Retinal pigment epithelial cell (primary cell): ENCODE measurements at regions not wholly inside any gene's neighbourhood (a gene's known extent, or its start where the extent isn't known, plus 50 kb on each side); places are given as distances from the start of the nearest gene placed in this dataset.

Experiments used
- DNase-seq: peaks from one replicate; pipeline ENCODE4 v3.0.0-alpha.2; 2010; ENCODE audit warnings: low read depth
- H3K4me3 ChIP-seq: 2 replicates; pipeline ENCODE4 v1.5.1; 2011; ENCODE audit warnings: mild to moderate bottlenecking, low read length, control low read depth, moderate library complexity
- CTCF ChIP-seq: conservative IDR thresholded peaks from 2 replicates; pipeline ENCODE4 v1.5.1; 2011; ENCODE audit warnings: low read depth, low read length, control low read depth, inconsistent platforms

- no peak overlapping the region for H3K4me3 ChIP-seq
- no peak for DNase-seq
- no peak for TF ChIP-seq CTCF
Observed at GRCh38 chr6:22059946-22060345, 236.9 kb downstream of the PRL start.

DNA sequence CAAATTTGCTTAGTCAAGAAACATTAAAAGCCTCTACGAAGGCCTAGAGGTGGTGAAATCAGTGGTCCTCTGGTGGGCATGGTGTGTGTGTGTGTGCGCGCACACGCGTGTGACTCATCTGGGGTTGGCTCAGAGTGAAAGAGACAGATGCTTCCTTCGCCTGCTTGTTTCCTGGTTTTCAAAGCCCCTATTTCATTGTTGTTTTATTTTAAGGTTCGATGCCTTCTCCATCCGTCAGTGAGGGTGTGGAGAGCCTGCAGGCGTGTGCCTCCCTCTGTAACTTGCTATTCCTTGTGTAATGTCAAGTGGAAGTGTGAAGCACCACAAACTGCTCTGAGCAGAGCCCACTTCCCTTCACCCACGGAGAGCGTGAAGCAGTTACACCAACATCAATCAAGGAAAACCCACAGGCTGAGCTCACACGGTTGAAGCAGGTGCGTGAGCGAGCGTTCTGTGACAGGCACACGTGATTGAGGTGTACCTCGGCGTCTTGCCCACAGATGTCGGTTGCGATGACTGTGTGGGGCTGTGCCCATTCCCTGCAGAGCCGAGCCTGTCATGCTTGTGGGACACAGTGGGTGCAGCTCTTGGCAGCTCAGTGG is 233.9 kb downstream of the PRL start:
- no peak overlapping the region for H3K4me3 ChIP-seq
- TF ChIP-seq CTCF = no peak
- DNase-seq = no peak

- DNase-seq = no peak
- TF ChIP-seq CTCF = no peak
- H3K4me3 ChIP-seq = no peak overlapping the region
Observed at GRCh38 chr6:22064558-22064957, 232.3 kb downstream of the PRL start.

DNA sequence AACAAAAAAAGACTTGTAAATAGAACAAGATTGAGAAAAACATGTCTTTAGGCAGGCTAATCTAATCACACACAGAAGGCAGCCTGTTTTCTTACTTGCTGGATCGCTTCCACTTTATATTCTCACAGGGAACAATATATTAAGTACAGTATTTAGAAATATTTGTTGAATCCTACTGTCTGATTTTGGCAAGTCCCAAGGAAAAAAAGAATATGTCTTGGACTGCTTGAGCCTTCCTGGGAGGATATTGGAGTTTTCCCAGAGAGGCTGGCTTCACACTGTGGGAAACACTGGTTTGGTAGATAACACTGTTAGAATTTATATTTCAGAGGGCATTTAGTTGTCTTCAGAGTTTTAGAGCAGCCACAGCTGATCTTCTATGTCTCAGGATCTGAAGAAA is 229.7 kb downstream of the PRL start:
- TF ChIP-seq CTCF = no peak
- H3K4me3 ChIP-seq = no peak overlapping the region
- no peak for DNase-seq

DNA sequence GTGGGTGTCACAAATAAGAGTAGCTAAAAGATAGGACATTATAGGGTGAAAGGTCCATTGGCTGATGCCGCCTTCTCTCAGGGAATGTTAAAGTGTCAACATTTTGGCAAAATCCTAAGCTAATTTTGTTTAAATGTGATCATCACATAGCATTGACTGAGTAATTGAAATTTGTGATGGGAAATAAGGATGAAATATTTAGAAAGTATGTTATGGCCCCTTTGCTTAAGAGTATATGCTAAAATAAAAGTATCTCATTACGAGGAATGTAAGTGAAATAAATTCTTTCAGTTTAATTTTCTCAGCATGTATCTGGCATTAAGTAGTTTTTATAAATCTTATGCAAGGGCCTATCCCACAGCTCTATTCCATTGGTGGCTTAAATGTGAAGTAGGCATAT is 229.2 kb downstream of the PRL start:
- no peak for TF ChIP-seq CTCF
- H3K4me3 ChIP-seq = no peak overlapping the region
- no peak for DNase-seq

DNA sequence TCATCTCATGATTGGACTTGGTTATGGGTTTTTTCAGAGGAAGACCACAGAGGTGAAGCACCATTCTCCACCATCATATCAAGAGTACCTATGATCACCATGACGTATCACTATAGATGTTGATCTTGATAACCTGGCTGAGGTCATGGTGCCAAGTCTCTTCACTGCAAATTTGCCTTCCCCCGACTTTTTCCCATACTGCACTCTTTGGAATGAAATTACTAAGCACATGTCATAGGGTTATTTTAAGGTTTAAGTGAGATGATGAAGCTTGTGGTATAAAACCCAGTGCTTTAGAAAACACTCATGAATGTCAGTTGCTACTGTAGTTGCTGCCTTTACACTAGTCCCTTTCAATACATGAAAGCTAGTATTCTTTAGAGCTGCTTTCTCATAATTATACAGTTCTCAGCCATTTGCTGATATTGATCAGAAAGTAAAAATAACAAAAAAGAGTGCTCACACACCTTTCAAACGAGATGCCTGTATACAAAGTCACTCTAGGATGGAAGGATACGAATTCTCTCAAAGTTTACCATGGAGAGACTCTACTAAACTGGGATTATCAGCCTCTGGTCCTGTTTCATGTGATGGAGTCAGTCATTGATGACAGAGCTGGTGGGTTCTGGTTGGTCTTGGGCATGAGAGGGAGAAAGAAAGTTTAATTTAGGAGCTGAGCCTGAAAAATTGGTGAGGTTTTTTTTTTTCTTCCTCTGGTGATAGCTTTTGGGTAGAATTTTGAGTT is 228.1 kb downstream of the PRL start:
- no peak for TF ChIP-seq CTCF
- no peak for DNase-seq
- H3K4me3 ChIP-seq = no peak overlapping the region

DNA sequence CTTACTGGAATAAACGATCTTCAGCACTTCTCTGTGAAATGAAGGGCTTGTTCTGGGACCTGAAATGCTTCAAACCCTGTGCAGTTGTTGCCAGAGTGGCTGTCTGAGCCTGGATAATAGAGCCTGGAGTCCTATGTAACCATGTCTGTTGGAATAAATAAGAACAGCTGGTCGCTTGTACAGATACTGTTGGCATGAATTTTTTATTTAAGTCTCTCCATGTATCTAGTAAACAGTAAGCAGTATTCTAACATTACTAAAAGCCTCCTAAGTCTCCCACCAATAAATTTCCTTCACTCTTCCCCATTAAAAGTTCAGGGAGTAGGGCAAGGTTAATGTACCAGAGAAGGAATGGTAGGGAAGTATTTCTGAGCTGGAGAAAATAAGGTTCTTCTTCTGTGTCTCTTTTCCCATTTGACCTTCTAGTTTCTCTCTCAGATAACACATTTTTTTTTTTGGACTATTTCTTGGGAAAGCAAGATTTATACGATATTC is 227.5 kb downstream of the PRL start:
- TF ChIP-seq CTCF = no peak
- no peak overlapping the region for H3K4me3 ChIP-seq
- no peak for DNase-seq
